CD4-positive, alpha-beta T cell treated with Interleukin-17A for 1 hour (primary cell): ENCODE measurements at regions not wholly inside any gene's neighbourhood (a gene's known extent, or its start where the extent isn't known, plus 50 kb on each side); places are given as distances from the start of the nearest gene placed in this dataset.

Source experiments
- DNase-seq: peaks from one replicate; pipeline ENCODE4 v3.0.0-alpha.2; 2020

GRCh38 chr13:85742355-85742754 is 56.9 kb downstream of the SLITRK6 start:
- DNase-seq = no peak

- DNase-seq = no peak
Measured at GRCh38 chr13:85741017-85741416, 58.2 kb downstream of the SLITRK6 start.

DNA sequence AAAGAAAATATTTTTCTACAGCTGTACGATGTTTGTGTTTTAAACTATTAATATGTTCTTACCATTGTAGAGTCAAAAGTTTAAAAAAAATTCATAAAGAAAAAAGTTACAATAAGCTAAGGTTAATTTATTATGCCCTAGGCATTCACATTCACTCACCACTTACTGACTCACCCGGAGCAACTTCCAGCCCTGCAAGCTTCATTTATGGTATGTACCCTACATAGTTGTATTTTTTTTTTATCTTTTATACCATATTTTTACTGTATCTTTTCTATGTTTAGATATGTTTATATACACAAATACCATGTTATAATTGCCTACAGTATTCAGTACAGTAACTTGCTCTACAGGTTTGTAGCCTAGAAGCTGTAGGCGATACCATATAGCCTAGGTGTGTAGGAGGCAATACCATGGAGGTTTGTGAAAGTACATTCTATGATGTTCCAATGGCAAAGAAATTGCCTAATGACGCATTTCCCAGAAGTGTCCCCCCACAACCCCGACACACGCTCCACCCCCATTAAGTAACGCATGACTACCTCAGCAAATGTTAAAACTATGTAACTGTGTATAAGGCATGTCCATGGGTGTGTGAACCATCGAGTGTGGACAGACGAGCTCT is 60.4 kb downstream of the SLITRK6 start:
- DNase-seq = no peak

DNA sequence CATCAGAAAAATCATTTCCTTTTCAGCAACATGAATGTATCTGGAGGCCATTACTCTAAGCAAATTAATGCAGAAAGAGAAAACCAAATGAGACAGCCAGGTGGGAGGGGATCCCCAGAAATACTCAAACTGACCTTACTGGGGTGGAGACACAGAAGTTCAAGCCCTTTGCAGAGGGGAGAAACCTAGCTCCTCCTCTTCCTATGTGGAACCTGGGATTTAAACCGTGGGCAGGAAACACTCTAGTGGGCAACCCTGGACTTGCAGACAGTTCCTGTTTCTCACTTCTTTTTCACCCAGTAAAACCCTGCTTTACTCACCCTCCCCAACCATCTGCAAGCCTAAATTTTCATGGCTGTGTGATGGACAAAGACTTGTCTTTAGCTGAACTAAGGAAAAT is 61.3 kb downstream of the SLITRK6 start:
- no peak for DNase-seq

- no peak for DNase-seq
Measured at GRCh38 chr13:85729296-85729695, 69.9 kb downstream of the SLITRK6 start.

- DNase-seq = no peak
Measured at GRCh38 chr13:85728811-85729210, 70.4 kb downstream of the SLITRK6 start.

- no peak for DNase-seq
Measured at GRCh38 chr13:85725433-85725832, 73.8 kb downstream of the SLITRK6 start.

- DNase-seq = no peak
Measured at GRCh38 chr13:85724546-85725432, 74.4 kb downstream of the SLITRK6 start.

GRCh38 chr13:85719749-85720148 is 79.5 kb downstream of the SLITRK6 start:
- no peak for DNase-seq

DNA sequence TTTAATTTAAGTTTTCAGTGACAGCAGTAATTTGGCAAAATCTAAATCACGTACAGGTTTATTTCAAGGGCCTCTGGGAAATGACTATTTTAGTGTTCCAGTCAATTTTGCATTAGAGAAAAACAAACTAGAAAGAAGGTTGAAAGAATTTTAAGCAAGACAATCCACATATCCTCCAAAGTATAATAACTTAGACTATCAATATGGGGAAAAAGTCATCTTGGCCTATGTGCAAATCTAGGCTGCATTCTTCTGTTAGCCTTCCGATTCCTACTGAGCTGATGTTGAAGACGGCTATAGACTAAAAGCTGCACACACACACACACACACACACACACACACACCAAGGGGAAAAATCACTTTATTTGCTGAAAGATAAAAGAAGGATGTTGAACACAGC is 81.3 kb downstream of the SLITRK6 start:
- no peak for DNase-seq

DNA sequence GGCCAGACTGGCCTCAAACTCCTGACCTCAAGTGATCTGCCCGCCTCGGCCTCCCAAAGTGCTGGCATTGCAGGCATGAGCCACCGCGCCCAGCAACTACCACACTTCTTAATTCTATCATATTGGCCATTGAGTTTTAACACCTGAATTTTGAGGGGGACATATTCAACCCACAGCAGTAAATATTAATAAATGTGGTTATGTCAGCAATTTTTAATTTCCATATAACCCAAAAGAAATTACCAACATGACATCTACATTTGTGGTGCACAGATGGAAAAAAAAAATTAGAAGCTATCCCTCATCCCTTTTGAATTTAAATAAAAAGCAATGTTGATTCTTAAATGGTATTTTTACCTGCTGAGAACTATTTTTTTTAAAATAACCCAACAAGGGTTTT is 88.7 kb downstream of the SLITRK6 start:
- no peak for DNase-seq

DNA sequence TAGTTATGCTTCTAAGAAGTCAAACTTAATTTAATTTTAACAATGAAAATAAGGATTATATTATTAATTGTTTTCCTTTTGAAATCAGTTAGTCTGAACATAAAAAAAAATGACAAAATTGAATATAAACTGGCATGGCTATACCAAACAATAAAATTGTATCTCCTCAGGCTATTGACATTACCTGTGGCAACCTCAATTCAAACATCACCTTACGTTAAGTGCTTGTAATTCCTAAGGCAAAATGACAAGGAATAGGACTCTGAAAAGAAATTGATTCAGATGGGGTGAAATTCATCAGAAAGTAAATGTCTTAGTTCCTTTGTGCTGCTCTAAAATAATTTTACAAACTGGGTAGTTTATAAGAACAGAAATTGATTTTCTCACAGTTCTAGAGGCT is 89.5 kb downstream of the SLITRK6 start:
- no peak for DNase-seq

GRCh38 chr13:85709072-85709471 is 90.1 kb downstream of the SLITRK6 start:
- DNase-seq = no peak

DNA sequence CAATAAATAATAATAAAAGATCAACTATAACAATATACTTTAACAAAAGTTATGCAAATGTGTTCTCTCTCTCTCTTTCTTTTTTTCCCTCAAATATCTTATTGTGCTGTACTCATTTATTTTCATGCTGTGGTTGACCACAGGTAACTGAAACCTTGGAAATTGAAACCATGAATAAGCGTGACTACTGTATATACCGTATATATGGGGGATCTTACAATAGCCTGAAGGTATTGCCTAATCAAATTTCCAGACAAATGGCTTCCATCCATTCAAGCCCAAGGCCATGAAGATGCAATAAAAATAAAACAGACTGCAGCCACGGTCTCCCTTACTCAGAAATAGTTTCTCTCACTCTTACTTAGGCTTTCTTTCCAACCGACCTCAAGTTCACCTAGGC is 98.3 kb downstream of the SLITRK6 start:
- DNase-seq = no peak

DNA sequence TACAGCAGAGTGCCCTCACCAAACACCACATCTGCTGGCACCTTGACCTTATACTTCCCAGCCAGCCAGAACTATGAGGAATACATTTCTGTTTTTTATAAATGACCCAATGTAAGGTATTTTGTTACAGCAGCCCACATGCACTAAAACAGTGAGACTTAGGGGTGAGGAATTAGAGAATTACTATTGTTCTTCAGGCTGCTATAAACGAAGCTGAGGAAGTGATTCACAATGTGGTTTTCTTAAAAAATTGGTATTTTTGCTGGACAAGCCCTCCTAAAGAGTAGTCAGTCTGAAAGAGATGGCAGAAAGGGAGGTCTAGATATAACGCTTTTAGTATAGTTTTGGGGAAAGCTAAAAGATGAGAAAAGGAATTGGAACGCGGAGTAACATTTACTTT is 101.0 kb downstream of the SLITRK6 start:
- no peak for DNase-seq

DNA sequence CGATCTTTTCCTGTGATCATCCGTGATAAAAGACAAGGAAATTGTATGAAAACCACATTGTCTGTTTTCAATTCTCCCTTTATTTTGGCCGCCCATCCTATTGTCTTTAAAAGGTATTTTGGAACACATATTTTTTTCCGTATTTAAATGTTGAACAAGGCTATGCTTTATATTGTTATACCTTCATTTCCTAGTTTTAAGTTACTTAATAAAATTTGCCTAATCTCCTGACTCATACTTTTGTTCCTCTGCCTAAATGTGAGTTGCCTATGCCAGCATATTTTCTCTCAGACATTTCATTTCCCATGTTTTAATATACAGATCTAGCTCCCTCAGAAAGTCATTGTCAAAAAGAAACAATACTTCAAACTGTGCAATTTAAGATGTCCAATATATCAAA is 104.2 kb downstream of the SLITRK6 start:
- DNase-seq = no peak

DNA sequence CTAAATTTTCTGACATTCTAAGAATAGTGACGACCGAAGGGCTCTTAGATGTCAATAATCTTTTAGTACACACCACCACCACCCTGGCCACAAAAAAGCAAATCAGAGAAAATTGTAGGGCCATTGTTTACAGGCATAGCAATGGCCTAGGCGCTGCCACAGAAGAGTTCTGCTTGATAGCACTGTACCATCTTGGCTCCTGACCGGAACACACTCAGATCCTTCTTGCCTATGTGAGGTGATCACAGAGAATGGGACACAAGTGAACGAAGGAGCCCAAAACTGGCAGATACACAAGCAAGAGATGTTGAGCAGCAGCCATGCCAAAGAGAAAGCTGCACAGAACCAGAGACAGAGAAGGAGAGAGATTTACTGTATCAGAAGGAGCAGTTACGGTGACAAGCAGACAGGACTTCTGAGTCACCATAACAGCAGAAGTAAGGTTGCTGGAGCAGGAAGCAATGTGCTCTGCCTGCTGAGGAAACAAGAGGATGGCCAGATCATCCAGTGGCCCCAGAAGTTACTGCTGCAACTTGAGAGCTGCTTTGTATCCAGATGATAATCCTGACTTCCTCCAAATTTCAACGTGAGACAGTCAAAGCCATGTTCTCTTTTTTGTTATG is 105.2 kb downstream of the SLITRK6 start:
- no peak for DNase-seq

DNA sequence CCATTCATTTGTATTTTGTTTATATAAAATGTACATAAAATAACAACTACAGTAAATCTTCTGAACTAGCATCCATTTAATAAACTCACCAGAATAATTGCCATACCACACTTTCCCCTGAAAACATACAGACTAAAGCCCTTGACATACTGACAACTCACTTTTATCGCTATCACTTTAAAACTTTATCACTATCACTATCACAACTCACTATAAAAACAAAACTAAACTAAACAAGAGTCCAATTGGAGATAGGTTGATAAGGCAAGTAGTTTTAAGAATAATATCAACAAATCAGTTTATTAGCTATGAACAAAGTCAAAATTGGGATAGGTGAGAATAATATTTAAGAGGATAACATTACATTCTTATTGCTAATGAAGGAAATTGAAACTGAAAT is 108.9 kb downstream of the SLITRK6 start:
- DNase-seq = no peak

DNA sequence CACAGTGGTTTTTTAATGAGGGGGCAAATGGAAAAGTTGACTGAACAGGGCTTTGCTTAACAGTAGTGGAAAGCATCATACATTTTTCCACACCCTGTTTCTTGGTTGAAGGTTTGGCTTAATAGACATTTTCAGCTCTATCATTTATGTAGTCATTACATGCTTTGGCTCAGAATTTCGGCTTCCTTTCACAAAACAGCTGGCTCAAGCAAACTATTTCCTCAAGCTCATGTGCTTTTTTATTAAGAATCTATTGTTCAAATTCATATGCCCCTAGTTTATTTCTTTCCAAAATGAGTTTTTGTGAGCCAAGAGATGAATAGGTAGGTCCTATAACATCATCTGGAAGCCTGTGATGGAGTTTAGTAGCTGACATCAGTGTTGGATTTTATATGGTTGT is 113.8 kb downstream of the SLITRK6 start:
- DNase-seq = no peak

GRCh38 chr13:85675151-85675907 is 123.9 kb downstream of the SLITRK6 start:
- no peak for DNase-seq

DNA sequence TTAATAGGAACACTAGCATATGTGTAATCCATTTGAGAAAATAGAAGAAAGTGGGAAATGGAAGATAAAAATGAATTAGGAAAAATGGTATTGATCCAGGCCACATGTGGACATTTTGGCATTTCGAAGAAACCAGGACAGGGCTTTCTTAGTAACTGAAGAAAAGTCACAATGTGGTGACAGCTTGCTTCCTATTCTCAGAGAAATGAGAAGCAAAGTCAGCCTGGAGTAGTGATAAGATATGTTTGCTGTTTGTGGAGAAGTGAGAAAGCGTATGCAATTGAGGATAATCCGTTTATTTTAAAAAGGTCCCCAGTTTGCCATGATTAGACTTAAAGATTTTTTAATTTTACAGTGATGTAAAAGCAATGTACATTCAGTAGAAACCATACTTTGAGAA is 127.9 kb downstream of the SLITRK6 start:
- DNase-seq = no peak

DNA sequence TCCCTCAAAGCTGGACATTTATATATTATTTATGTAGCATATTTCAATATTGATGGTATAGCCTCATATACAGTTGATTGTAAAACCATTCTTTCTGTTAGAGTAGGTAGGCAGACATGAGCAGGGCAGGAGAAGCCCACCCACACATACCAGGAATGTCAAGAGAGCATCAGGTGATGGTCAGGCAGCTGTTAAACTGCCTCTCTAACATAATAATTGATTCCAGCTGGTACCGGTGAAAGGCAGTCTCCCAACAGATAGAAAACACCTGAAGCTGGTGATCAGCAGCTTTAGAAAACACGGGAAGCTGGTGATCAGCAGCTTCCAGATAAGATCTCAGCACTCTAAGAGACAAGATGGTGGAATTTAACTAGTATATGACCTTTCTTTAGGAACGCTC is 132.9 kb downstream of the SLITRK6 start:
- DNase-seq = no peak

- no peak for DNase-seq
Measured at GRCh38 chr13:85665286-85665685, 133.9 kb downstream of the SLITRK6 start.
